Liver (tissue), 8 donors: ENCODE measurements at regions not wholly inside any gene's neighbourhood (a gene's known extent, or its start where the extent isn't known, plus 50 kb on each side); places are given as distances from the start of the nearest gene placed in this dataset.

Source experiments
- DNase-seq: peaks from one replicate; pipeline ENCODE4 v3.0.0-alpha.2; 2017; ENCODE audit warnings: low spot score
- H3K27ac ChIP-seq, 2 donors: one replicate each; pipeline ENCODE4 v1.7.0; 2013; ENCODE audit warnings: inconsistent platforms in 2 of 2, low read length in 2 of 2, control low read depth in 1 of 2, low read depth in 1 of 2, mild to moderate bottlenecking in 1 of 2
- H3K27me3 ChIP-seq, 4 donors: one replicate each; pipeline versions ENCODE4 v1.6.1 to v1.7.0; 2013; ENCODE audit warnings: low read length in 3 of 4, inconsistent platforms in 1 of 4, mild to moderate bottlenecking in 1 of 4, moderate library complexity in 1 of 4; ENCODE audit not compliant: control insufficient read depth in 4 of 4, insufficient read depth in 4 of 4
- H3K36me3 ChIP-seq, 4 donors: one replicate each; pipeline versions ENCODE4 v1.6.1 to v1.7.0; 2013; ENCODE audit warnings: low read length in 3 of 4, mild to moderate bottlenecking in 3 of 4, low read depth in 1 of 4, moderate library complexity in 1 of 4; ENCODE audit not compliant: control insufficient read depth in 4 of 4, insufficient read depth in 3 of 4
- H3K4me1 ChIP-seq, 4 donors: one replicate each; pipeline versions ENCODE4 v1.6.1 to v1.7.0; 2013; ENCODE audit warnings: low read length in 3 of 4, mild to moderate bottlenecking in 3 of 4, moderate library complexity in 1 of 4; ENCODE audit not compliant: control insufficient read depth in 4 of 4, insufficient read depth in 4 of 4
- H3K4me3 ChIP-seq, 3 donors: one replicate each; pipeline versions ENCODE4 v1.6.1 to v1.7.0; 2013; ENCODE audit warnings: low read length in 3 of 3, control low read depth in 1 of 3, low read depth in 1 of 3, mild to moderate bottlenecking in 1 of 3
- H3K9ac ChIP-seq, 2 donors: one replicate each; pipeline ENCODE4 v1.7.0; 2013; ENCODE audit warnings: low read length in 2 of 2, mild to moderate bottlenecking in 2 of 2, moderate library complexity in 2 of 2, control low read depth in 1 of 2, low read depth in 1 of 2
- H3K9me3 ChIP-seq, 4 donors: one replicate each; pipeline versions ENCODE4 v1.6.1 to v1.7.0; 2013; ENCODE audit warnings: low read length in 3 of 4; ENCODE audit not compliant: control insufficient read depth in 4 of 4
- FOXA2 ChIP-seq: IDR thresholded peaks from 2 replicates; pipeline ENCODE4 v1.6.1; 2016; ENCODE audit warnings: antibody characterized with exemption
- GABPA ChIP-seq, 2 donors: IDR thresholded peaks in 1 of 2; conservative IDR thresholded peaks in 1 of 2; 2 replicates each; pipeline ENCODE4 v1.6.1; 2016; ENCODE audit warnings: antibody characterized with exemption in 2 of 2, mild to moderate bottlenecking in 1 of 2, moderate library complexity in 1 of 2
- HNF4A ChIP-seq, 2 donors: conservative IDR thresholded peaks; 2 replicates each; pipeline ENCODE4 v1.6.1; 2016; ENCODE audit warnings: antibody characterized with exemption in 2 of 2, mild to moderate bottlenecking in 2 of 2
- HNF4G ChIP-seq: IDR thresholded peaks from 2 replicates; pipeline ENCODE4 v1.6.1; 2016; ENCODE audit warnings: antibody characterized with exemption
- JUND ChIP-seq, 2 donors: IDR thresholded peaks; 2 replicates each; pipeline ENCODE4 v1.6.1; 2016; ENCODE audit warnings: antibody characterized with exemption in 2 of 2
- NR2F2 ChIP-seq: IDR thresholded peaks from 2 replicates; pipeline ENCODE4 v1.6.1; 2016; ENCODE audit warnings: antibody characterized with exemption
- RXRA ChIP-seq, 2 donors: IDR thresholded peaks; 2 replicates each; pipeline ENCODE4 v1.6.1; 2017 to 2018; ENCODE audit warnings: antibody characterized with exemption in 2 of 2, mild to moderate bottlenecking in 1 of 2
- SP1 ChIP-seq: IDR thresholded peaks from 2 replicates; pipeline ENCODE4 v1.6.1; 2018; ENCODE audit warnings: antibody characterized with exemption, mild to moderate bottlenecking
- TAF1 ChIP-seq: conservative IDR thresholded peaks from 2 replicates; pipeline ENCODE4 v1.6.1; 2016; ENCODE audit warnings: antibody characterized with exemption, mild to moderate bottlenecking
- YY1 ChIP-seq: IDR thresholded peaks from 2 replicates; pipeline ENCODE4 v1.6.1; 2016; ENCODE audit warnings: antibody characterized with exemption, mild to moderate bottlenecking
- WGBS: extraction: QIAGEN DNeasy Blood & Tissue Kit; methylation state at CpG from one replicate; pipeline ENCODE4 v1.1.7; 2013; 5-methylcytosine and 5-hydroxymethylcytosine counted together
- TF ChIP-seq, protein P1 (sequence below): IDR thresholded peaks from 2 replicates; pipeline ENCODE4 v1.6.1; 2016; ENCODE audit warnings: antibody characterized with exemption
- TF ChIP-seq, protein P2 (sequence below): IDR thresholded peaks from 2 replicates; pipeline ENCODE4 v1.6.1; 2016; ENCODE audit warnings: antibody characterized with exemption
- TF ChIP-seq, protein P3 (sequence below): fragments of 150-350 bp; IDR thresholded peaks from 2 replicates; pipeline ENCODE4 v1.5.1; 2017; ENCODE audit warnings: improper control_type of control experiment, low read depth, low read length; ENCODE audit not compliant: missing input control
- TF ChIP-seq, protein P4 (sequence below): IDR thresholded peaks from 2 replicates; pipeline ENCODE4 v1.6.1; 2016; ENCODE audit warnings: antibody characterized with exemption
- donor health status: healthy.
- donor health status: healthy.
- donor health status: healthy.
- donor health status: healthy.
- donor health status: healthy.

DNA sequence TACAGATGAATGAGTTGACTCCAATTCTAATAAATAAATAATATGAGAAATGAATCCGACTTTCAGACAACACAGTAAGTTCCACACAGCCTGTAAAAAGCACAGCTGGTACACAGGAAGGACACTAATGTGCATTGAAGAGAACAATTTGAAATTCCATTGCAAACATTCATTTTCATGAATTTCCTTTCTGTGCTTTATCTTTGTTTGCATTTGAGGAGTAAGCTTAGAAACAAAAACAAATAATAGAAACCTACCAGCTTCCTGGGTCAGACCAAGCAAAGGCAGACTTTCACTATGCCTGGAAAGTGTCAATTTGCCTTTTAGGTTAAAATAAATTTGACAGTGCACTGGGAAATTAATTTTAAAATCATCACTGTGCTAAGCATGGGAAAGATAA, 143.8 kb upstream of the VLDLR start (continued):
- TF ChIP-seq RXRA (IDR thresholded peaks at IDR 0.05) (no peak), TAF1 (no peak), JUND (IDR thresholded peaks at IDR 0.05) (no peak), GABPA (IDR thresholded peaks at IDR 0.05 in 1 of 2, conservative IDR thresholded peaks at IDR 0.05 in 1 of 2) (no peak)
- TF ChIP-seq, protein P1, sequence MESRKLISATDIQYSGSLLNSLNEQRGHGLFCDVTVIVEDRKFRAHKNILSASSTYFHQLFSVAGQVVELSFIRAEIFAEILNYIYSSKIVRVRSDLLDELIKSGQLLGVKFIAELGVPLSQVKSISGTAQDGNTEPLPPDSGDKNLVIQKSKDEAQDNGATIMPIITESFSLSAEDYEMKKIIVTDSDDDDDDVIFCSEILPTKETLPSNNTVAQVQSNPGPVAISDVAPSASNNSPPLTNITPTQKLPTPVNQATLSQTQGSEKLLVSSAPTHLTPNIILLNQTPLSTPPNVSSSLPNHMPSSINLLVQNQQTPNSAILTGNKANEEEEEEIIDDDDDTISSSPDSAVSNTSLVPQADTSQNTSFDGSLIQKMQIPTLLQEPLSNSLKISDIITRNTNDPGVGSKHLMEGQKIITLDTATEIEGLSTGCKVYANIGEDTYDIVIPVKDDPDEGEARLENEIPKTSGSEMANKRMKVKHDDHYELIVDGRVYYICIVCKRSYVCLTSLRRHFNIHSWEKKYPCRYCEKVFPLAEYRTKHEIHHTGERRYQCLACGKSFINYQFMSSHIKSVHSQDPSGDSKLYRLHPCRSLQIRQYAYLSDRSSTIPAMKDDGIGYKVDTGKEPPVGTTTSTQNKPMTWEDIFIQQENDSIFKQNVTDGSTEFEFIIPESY = no peak

DNA sequence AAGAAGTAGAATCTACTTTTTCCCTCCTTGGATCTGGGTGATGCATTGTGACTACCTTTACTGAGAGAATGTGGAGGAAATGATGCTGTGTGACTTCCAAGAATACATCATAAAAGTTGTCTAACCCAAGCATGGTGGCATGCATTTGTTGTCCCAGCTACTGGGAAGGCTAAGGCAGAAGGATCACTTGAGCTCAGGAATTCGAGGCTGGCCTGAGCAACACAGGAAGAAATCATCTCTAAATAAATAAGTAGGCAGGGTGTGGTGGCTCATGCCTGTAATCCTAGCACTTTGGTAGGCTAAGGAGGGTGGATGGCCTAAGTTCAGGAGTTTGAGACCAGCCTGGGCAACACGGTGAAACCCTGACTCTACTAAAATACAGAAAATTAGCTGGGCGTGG, 143.2 kb upstream of the VLDLR start:
- Histone ChIP-seq H3K27ac (no peak overlapping the region), H3K4me1 (no peaks in the 10 kb centered on the region), H3K9me3 (no peaks in the 10 kb centered on the region), H3K36me3 (no peaks in the 10 kb centered on the region), H3K9ac (no peak overlapping the region), H3K27me3 (no peaks in the 10 kb centered on the region), H3K4me3 (no peak overlapping the region)
- DNase-seq = no peak
- 84% methylated on average over 3 of the region's 3 CpGs for WGBS
- TF ChIP-seq FOXA2 = no peak
- TF ChIP-seq, protein P1 = no peak
- TF ChIP-seq JUND (IDR thresholded peaks at IDR 0.05) = no peak
- TF ChIP-seq NR2F2 = no peak
- no peak for TF ChIP-seq HNF4A (conservative IDR thresholded peaks at IDR 0.05)
- TF ChIP-seq, protein P2, sequence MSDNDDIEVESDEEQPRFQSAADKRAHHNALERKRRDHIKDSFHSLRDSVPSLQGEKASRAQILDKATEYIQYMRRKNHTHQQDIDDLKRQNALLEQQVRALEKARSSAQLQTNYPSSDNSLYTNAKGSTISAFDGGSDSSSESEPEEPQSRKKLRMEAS = no peak
- TF ChIP-seq SP1 = no peak
- TF ChIP-seq, protein P3, sequence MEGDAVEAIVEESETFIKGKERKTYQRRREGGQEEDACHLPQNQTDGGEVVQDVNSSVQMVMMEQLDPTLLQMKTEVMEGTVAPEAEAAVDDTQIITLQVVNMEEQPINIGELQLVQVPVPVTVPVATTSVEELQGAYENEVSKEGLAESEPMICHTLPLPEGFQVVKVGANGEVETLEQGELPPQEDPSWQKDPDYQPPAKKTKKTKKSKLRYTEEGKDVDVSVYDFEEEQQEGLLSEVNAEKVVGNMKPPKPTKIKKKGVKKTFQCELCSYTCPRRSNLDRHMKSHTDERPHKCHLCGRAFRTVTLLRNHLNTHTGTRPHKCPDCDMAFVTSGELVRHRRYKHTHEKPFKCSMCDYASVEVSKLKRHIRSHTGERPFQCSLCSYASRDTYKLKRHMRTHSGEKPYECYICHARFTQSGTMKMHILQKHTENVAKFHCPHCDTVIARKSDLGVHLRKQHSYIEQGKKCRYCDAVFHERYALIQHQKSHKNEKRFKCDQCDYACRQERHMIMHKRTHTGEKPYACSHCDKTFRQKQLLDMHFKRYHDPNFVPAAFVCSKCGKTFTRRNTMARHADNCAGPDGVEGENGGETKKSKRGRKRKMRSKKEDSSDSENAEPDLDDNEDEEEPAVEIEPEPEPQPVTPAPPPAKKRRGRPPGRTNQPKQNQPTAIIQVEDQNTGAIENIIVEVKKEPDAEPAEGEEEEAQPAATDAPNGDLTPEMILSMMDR = no peak
- no peak for TF ChIP-seq HNF4G
- no peak for TF ChIP-seq GABPA (IDR thresholded peaks at IDR 0.05 in 1 of 2, conservative IDR thresholded peaks at IDR 0.05 in 1 of 2)
- TF ChIP-seq, protein P4, sequence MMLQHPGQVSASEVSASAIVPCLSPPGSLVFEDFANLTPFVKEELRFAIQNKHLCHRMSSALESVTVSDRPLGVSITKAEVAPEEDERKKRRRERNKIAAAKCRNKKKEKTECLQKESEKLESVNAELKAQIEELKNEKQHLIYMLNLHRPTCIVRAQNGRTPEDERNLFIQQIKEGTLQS = no peak
- TF ChIP-seq RXRA (IDR thresholded peaks at IDR 0.05) = no peak

DNA sequence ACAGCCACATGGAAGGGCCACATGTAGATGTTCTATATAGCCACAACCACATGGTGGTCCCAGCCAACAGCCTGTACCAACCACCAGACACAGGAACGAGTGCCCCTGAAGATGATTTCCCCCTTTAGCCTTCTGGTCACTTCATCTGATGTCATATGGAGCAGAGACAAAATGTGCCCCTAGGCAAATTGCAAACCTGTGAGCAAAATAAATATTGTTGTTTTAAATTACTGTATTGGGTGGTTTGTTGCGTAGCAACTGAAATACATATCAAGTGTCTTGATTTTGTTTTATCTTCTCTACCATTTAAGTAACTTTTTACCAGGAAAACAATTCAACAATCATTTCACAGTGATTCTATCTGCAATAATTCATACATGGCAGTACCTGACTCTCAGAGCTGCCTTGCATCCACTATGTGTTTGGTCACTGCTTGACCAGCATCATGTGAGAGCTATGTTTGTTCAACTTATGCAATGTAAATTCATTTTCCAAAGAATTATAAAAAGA, 142.5 kb upstream of the VLDLR start:
- H3K9ac ChIP-seq = no peak overlapping the region
- H3K27me3 ChIP-seq = no peaks in the 10 kb centered on the region
- TF ChIP-seq FOXA2 (no peak), YY1 (no peak), TAF1 (no peak), RXRA (IDR thresholded peaks at IDR 0.05) (no peak)
- DNase-seq = no peak
- H3K9me3 ChIP-seq = no peaks in the 10 kb centered on the region
- H3K27ac ChIP-seq = no peak overlapping the region
- no peaks in the 10 kb centered on the region for H3K4me1 ChIP-seq
- no peak overlapping the region for H3K4me3 ChIP-seq
- 94% methylated on average over 2 of the region's 2 CpGs for WGBS
- no peaks in the 10 kb centered on the region for H3K36me3 ChIP-seq
